ENCODE measurements at regions not wholly inside any gene's neighbourhood (a gene's known extent, or its start where the extent isn't known, plus 50 kb on each side); places are given as distances from the start of the nearest gene placed in this dataset.
"Not testable (repeated sequence)": the region's sequence is repeated elsewhere in the genome, so short reads cannot be mapped to it uniquely, and the experiment has no call there.

GRCh38 chr2:52510432-52510831 lies 1257.2 kb upstream of the CHAC2 start:
- DNase-seq = no peak
- intact Hi-C loops (cut with DNase I) = no loop called here

- intact Hi-C loops (cut with DNase I) = no loop called here
- DNase-seq = no peak
Measured at GRCh38 chr2:52502476-52502860, 1265.1 kb upstream of the CHAC2 start.

- no peak for DNase-seq
- intact Hi-C loops (cut with DNase I) = no loop called here
Measured at GRCh38 chr2:52501715-52502475, 1265.7 kb upstream of the CHAC2 start.

DNA sequence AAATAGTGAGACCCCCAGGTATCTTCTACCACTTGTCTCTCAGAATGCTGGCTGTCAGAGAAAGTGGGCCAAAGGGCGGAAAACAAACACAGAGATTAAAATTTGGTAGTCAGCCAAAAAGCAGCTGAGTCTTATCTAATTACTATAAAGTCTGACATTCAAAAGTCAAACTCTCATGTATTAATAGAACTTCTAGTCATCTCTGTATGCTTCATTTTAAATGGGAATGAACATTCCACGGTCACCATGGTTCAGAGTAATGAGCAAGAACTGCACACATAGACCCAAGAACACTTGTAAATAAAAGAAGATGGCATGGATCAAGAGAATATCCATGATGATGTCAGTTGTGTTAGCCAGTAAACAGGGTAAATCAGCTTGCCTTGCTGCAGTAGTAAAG lies 1267.0 kb upstream of the CHAC2 start:
- no peak for DNase-seq
- intact Hi-C loops (cut with DNase I) = no loop called here

- intact Hi-C loops (cut with DNase I) = no loop called here
- DNase-seq = no peak
Measured at GRCh38 chr2:52498077-52498750, 1269.4 kb upstream of the CHAC2 start.

DNA sequence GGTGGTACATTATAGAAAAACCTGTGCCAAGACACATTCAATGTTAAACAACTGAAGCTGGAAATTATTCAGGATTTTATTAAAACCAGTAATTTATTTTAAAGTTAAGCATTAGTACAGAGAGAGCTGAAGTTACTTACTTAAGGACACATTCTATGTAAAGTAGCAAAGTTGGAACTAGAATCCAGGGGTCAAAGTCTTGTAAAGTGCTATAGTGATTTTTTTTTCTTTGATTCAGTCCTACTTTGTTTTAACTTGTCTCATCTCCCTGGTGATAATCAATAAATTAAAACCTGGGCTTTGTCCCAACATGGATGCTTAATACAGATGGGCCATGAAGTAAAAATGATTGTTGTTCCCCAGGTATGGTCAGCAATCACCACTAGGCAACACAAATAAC lies 1271.8 kb upstream of the CHAC2 start:
- no peak for DNase-seq
- intact Hi-C loops (cut with DNase I) = no loop called here

- intact Hi-C loops (cut with DNase I) = no loop called here
Measured at GRCh38 chr2:52477166-52477565, 1290.4 kb upstream of the CHAC2 start.

GRCh38 chr2:52475590-52475989 lies 1292.0 kb upstream of the CHAC2 start:
- no peak for DNase-seq
- intact Hi-C loops (cut with DNase I) = no loop called here

More at GRCh38 chr2:52477166-52477565, 1290.4 kb upstream of the CHAC2 start:
- DNase-seq = no peak

GRCh38 chr2:52474091-52474490 lies 1293.5 kb upstream of the CHAC2 start:
- intact Hi-C loops (cut with DNase I) = no loop called here
- DNase-seq = no peak

- intact Hi-C loops (cut with DNase I) = no loop called here
- no peak for DNase-seq
Measured at GRCh38 chr2:52473526-52473925, 1294.1 kb upstream of the CHAC2 start.

DNA sequence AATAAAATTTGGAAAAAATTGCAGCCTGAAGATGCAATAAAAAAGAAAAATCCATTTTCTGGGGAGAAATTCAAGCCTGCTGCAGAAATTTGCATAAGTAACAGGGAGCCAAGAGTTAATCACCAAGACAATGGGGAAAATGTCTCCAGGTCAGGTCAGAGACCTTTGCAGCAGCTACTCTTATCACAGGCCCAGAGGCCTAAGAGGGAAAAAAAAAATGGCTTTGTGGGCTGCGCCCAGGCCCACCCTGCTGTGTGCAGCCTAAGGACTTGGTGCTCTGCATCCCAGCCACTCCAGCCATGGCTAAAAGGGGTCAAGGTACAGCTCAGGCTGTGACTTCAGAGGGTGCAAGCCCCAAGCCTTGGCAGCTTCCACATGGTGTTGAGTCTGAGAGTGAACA lies 1297.1 kb upstream of the CHAC2 start:
- intact Hi-C loops (cut with DNase I); DNase-seq: not testable (repeated sequence)

- no peak for DNase-seq
- intact Hi-C loops (cut with DNase I) = no loop called here
Measured at GRCh38 chr2:52467189-52467588, 1300.4 kb upstream of the CHAC2 start.

DNA sequence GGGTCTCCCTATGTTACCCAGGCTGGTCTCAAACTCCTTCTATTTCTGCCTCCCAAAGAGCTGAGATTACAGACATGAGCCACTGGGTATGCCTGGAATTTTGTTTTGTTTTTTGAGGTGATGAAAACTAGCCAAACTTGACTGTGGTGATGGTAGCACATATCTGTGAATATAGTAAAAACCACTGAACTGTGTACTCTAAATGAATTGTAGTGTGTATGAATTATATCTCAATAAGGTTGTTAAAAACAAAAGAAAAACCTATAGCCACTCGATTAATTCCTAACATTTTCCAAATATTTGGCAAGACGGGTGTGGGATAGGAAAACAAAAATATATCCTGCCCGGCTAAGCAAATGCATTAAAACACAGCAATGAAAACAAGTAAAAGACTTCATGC lies 1302.3 kb upstream of the CHAC2 start:
- intact Hi-C loops (cut with DNase I) = no loop called here
- no peak for DNase-seq

DNA sequence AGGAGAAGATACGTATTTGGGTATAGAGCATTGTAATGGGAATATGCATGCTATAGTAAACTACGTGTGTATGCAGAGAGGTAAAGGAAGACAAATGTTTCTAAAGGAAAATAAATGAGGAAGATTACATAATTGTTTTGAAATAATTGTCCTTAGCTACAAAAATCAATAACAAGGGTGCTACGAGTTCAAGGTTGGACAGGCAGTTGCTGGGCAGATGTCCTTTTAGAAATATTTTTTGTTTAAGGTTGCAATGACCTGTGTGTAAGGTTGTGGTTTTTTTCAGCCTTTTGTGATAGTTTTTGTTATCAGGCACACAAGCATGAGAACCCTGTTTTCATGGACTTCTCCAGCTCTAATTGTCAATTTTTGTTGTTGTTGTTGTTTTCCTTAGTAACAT lies 1304.1 kb upstream of the CHAC2 start:
- no peak for DNase-seq
- intact Hi-C loops (cut with DNase I) = no loop called here

GRCh38 chr2:52456561-52457377 lies 1310.8 kb upstream of the CHAC2 start:
- intact Hi-C loops (cut with DNase I) = no loop called here
- no peak for DNase-seq

GRCh38 chr2:52454962-52455361 lies 1312.6 kb upstream of the CHAC2 start:
- intact Hi-C loops (cut with DNase I) = no loop called here
- DNase-seq = no peak

- intact Hi-C loops (cut with DNase I) = no loop called here
- no peak for DNase-seq
Measured at GRCh38 chr2:52452201-52452600, 1315.4 kb upstream of the CHAC2 start.

DNA sequence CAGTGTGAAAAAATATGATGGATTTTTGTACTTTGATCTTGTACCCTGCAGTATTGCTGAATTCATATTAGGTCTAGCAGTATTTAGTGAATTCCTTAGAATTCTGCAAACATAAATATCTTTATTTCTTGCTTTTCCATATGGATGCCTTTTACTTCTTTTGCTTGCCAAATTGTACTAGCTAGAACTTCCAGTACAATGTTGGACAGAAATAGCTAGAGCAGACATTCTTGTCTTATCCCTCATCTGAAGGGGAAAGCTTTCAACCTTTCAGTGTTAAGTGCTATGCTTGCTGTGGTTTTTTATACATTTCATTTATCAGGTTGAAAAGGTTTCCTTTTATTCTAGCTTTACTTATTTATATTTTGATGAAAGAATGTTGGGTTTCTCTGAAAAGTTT lies 1321.9 kb upstream of the CHAC2 start:
- no peak for DNase-seq
- intact Hi-C loops (cut with DNase I) = no loop called here

DNA sequence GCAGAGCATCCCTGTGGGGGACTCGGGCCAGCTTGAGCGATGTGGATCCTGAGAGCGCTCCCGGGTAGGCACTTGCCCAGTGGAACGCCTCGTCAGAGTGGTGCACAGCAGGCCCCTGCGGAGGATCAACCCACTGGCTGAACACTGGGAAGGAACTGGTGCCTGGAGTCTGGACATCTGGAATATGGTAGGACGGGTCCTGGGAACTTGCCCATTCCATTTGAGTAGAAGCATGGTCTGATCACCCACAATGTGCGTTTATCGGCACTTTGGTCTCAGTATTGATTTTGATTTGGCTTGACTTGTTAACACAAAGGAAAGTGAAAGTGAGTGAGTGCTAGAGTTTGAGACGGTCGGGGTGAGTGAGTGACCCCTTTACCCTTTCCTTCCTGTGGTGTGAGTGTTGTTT lies 1336.2 kb upstream of the CHAC2 start:
- intact Hi-C loops (cut with DNase I) = no loop called here
- no peak for DNase-seq

DNA sequence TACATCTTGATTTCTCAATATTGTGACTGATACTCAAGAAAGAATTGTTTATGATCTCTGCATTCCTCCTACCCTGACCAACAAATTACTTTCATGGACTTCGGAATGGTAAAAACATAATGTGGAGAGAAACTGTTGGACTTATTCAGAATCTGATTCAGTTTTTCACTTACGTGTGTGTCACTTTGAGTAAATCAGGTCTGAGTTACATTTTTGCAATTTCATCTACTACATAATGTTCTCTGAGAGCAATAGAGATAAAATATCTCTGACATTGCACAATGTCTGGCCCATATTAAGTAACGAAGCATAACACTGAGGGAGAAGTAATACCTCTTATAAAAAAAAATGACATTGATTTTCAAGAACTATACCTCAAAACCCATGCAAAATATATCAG lies 1337.9 kb upstream of the CHAC2 start:
- intact Hi-C loops (cut with DNase I) = no loop called here

More for the DNA sequence above, 1337.9 kb upstream of the CHAC2 start:
- DNase-seq = no peak
